Endothelial cell of umbilical vein (primary cell): ENCODE measurements at regions not wholly inside any gene's neighbourhood (a gene's known extent, or its start where the extent isn't known, plus 50 kb on each side); places are given as distances from the start of the nearest gene placed in this dataset.

Experiments
- CTCF ChIP-seq, 2 donors: IDR thresholded peaks; 1 replicate in 1 of 2; 2 replicates in 1 of 2; pipeline ENCODE4 v1.5.1; 2011; ENCODE audit warnings: low read length in 2 of 2, mild to moderate bottlenecking in 2 of 2, moderate library complexity in 2 of 2, control low read depth in 1 of 2, inconsistent platforms in 1 of 2, low read depth in 1 of 2; ENCODE audit not compliant: insufficient read depth in 1 of 2; ENCODE audit errors: extremely low read depth in 1 of 2
- JUN ChIP-seq: IDR thresholded peaks from 2 replicates; pipeline ENCODE4 v1.6.1; 2011; ENCODE audit warnings: borderline replicate concordance, low read depth; ENCODE audit not compliant: insufficient read length, insufficient read depth
- MYC ChIP-seq: IDR thresholded peaks from one replicate; pipeline ENCODE4 v1.6.1; 2011; ENCODE audit warnings: mild to moderate bottlenecking, low read depth, low read length
- POLR2A ChIP-seq: IDR thresholded peaks from 2 replicates; pipeline ENCODE4 v1.6.1; 2012; ENCODE audit warnings: low read depth, mild to moderate bottlenecking, control low read depth, low read length
- POLR2AphosphoS5 ChIP-seq: IDR thresholded peaks from 2 replicates; pipeline ENCODE4 v1.6.1; 2012; ENCODE audit warnings: low read depth, mild to moderate bottlenecking, control low read depth, low read length, moderate library complexity; ENCODE audit not compliant: insufficient read depth

- TF ChIP-seq CTCF (IDR thresholded peaks at IDR 0.05; ENCODE audit: extremely low read depth in 1 of 2, insufficient read depth in 1 of 2, low read depth in 1 of 2, low read length in 2 of 2) = no peak
- TF ChIP-seq POLR2A = no peak
- no peak for TF ChIP-seq POLR2AphosphoS5
- no peak for TF ChIP-seq JUN
- TF ChIP-seq MYC = no peak
Measured at GRCh38 chr1:113275083-113275482, 115.2 kb upstream of the MAGI3 start.
